ENCODE measurements at regions not wholly inside any gene's neighbourhood (a gene's known extent, or its start where the extent isn't known, plus 50 kb on each side); places are given as distances from the start of the nearest gene placed in this dataset.

- TF ChIP-seq BACH2 (CRISPR knock-in tag; IDR thresholded peaks at IDR 0.05; ENCODE audit: borderline replicate concordance) (no peak), GLIS3 (CRISPR knock-in tag; IDR thresholded peaks at IDR 0.05) (no peak), ZFP30 (CRISPR knock-in tag; IDR thresholded peaks at IDR 0.05) (no peak), ESRRG (CRISPR knock-in tag; IDR thresholded peaks at IDR 0.05) (no peak), ARNTL (CRISPR knock-in tag; IDR thresholded peaks at IDR 0.05; ENCODE audit: borderline replicate concordance, low read depth) (no peak), RARB (CRISPR knock-in tag; IDR thresholded peaks at IDR 0.05) (no peak), ZC3H10 (CRISPR knock-in tag; IDR thresholded peaks at IDR 0.05) (no peak), ZFP3 (CRISPR knock-in tag; IDR thresholded peaks at IDR 0.05) (no peak), CREB5 (CRISPR knock-in tag; IDR thresholded peaks at IDR 0.05; ENCODE audit: low read depth) (no peak), ZNF8 (CRISPR knock-in tag; IDR thresholded peaks at IDR 0.05) (no peak), TOX (CRISPR knock-in tag; IDR thresholded peaks at IDR 0.05; ENCODE audit: borderline replicate concordance) (no peak), ISL1 (CRISPR knock-in tag; IDR thresholded peaks at IDR 0.05) (no peak)
These were observed 2275.1 kb downstream of the PCDH7 start for GRCh38 chr4:32994981-32995881.

Data from SK-N-SH treated with all-trans-retinoic acid at 6 μM for 48 hours (cell line).